Right atrium auricular region (tissue), 2 donors: ENCODE measurements at regions not wholly inside any gene's neighbourhood (a gene's known extent, or its start where the extent isn't known, plus 50 kb on each side); places are given as distances from the start of the nearest gene placed in this dataset.

ENCODE experiments used
- DNase-seq: peaks from one replicate; pipeline ENCODE4 v3.0.0-alpha.2; 2019; ENCODE audit warnings: low spot score
- H3K27ac ChIP-seq, 2 donors: fragments of 200-600 bp; sonication (generic); 1 replicate in 1 of 2; 2 replicates in 1 of 2; pipeline ENCODE4 v1.5.1; 2016 to 2019
- H3K27me3 ChIP-seq, 2 donors: fragments of 200-600 bp; sonication (generic); one replicate each; pipeline versions ENCODE4 v1.5.1 to v1.6.0; 2017 to 2019
- H3K36me3 ChIP-seq: fragments of 200-600 bp; sonication (generic); one replicate; pipeline ENCODE4 v1.5.1; 2016
- H3K4me1 ChIP-seq, 2 donors: fragments of 200-600 bp; sonication (generic); one replicate each; pipeline versions ENCODE4 v1.5.1 to v1.6.0; 2017 to 2019
- H3K4me3 ChIP-seq, 2 donors: fragments of 200-600 bp; sonication (generic); 1 replicate in 1 of 2; 2 replicates in 1 of 2; pipeline ENCODE4 v1.5.1; 2017 to 2019; ENCODE audit warnings: mild to moderate bottlenecking in 1 of 2, moderate library complexity in 1 of 2
- H3K9me3 ChIP-seq, 2 donors: fragments of 200-600 bp; sonication (generic); one replicate each; pipeline ENCODE4 v1.5.1; 2019
- TF ChIP-seq, protein P1 (sequence below), 2 donors: fragments of 200-600 bp; sonication (generic); IDR thresholded peaks; one replicate each; pipeline ENCODE4 v1.5.1; 2019; ENCODE audit warnings: antibody characterized with exemption in 2 of 2

DNA sequence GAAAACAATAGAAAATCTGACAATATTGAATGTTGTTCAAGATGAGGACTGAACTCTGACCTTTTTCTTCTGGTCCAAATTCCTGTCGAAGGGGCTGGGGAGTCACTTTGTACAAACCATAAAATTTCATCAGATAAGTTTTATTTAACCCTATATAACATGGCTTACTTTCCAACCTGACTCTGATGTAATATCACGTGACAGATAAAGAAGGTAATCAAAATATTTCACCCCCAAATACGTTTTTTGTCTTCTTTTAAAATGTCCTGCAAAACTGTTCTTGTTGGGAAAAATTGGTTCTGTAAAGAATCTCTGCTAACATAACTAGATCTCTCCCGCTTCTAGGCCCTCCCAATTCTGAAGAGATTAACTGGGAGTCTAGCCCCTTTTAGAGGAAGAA lies 90.9 kb upstream of the MDFIC start:
- H3K4me3 ChIP-seq, result no peak overlapping the region
- no peak overlapping the region for H3K27ac ChIP-seq
- no peaks in the 10 kb centered on the region for H3K36me3 ChIP-seq
- TF ChIP-seq, protein P1, sequence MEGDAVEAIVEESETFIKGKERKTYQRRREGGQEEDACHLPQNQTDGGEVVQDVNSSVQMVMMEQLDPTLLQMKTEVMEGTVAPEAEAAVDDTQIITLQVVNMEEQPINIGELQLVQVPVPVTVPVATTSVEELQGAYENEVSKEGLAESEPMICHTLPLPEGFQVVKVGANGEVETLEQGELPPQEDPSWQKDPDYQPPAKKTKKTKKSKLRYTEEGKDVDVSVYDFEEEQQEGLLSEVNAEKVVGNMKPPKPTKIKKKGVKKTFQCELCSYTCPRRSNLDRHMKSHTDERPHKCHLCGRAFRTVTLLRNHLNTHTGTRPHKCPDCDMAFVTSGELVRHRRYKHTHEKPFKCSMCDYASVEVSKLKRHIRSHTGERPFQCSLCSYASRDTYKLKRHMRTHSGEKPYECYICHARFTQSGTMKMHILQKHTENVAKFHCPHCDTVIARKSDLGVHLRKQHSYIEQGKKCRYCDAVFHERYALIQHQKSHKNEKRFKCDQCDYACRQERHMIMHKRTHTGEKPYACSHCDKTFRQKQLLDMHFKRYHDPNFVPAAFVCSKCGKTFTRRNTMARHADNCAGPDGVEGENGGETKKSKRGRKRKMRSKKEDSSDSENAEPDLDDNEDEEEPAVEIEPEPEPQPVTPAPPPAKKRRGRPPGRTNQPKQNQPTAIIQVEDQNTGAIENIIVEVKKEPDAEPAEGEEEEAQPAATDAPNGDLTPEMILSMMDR (IDR thresholded peaks at IDR 0.05), result no peak
- H3K9me3 ChIP-seq, result peaks cover 0 to 15% of the 10 kb centered on the region in 2 donors
- no peak for DNase-seq
- no peaks in the 10 kb centered on the region for H3K27me3 ChIP-seq
- no peaks in the 10 kb centered on the region for H3K4me1 ChIP-seq

DNA sequence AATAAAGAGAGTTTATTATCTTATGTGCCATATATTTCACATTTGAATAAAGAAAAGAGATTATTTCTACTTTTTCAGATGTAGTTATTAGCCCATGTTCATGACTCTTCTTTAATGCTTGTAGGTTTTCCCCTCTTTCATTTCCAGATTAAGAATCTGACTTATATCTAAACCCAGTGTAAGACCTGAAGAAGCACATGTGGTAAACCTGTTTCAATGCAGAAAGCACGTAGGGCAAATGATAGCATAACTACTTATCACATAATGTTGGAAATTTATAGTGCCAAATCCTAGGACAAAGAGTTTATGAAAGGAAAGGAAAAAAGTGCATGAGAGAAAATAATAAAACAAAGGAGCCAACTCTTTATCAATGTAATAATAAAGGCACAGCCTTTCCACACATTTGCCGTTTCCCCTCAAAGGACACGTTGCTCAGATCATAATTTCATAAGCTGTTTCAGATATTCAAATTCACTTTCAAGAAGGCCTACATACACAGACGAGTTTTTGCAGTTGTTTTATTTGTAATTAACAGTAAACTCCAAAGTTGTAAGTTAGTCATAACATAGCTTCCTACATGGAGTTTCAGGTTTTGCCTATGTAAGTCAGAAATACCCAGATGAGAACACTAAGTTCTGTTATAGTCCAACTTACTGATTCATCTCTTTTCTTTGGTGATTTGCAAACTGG lies 88.8 kb upstream of the MDFIC start:
- no peaks in the 10 kb centered on the region for H3K36me3 ChIP-seq
- no peak for DNase-seq
- H3K4me1 ChIP-seq, result no peaks in the 10 kb centered on the region
- H3K4me3 ChIP-seq, result no peak overlapping the region
- H3K27me3 ChIP-seq, result no peaks in the 10 kb centered on the region
- TF ChIP-seq, protein P1 (IDR thresholded peaks at IDR 0.05), result no peak
- no peak overlapping the region for H3K27ac ChIP-seq
- peaks cover 0 to 1% of the 10 kb centered on the region in 2 donors for H3K9me3 ChIP-seq

DNA sequence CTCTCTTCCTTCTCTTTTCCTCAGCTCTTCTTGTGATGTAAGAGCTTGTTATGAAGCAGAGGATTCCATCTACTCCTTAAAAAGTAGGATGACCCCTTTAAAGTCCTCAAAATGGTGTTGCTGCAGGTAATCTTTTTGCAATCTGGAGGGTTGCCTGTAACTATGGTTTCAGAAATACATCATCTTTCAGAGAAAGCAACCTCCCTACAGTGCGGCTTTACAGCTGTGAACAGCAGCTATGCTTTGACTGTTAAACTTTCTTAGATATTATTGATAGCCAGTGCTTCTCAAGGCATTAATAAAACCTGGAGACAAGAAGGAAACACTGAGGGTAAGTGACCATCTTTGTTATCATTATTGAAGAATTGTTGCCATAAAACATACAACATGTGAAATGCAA lies 86.6 kb upstream of the MDFIC start:
- TF ChIP-seq, protein P1 (IDR thresholded peaks at IDR 0.05), result no peak
- H3K4me1 ChIP-seq, result no peaks in the 10 kb centered on the region
- H3K36me3 ChIP-seq, result no peaks in the 10 kb centered on the region
- no peak overlapping the region for H3K27ac ChIP-seq
- no peak for DNase-seq
- H3K4me3 ChIP-seq, result no peak overlapping the region
- no peaks in the 10 kb centered on the region for H3K9me3 ChIP-seq
- H3K27me3 ChIP-seq, result no peaks in the 10 kb centered on the region

DNA sequence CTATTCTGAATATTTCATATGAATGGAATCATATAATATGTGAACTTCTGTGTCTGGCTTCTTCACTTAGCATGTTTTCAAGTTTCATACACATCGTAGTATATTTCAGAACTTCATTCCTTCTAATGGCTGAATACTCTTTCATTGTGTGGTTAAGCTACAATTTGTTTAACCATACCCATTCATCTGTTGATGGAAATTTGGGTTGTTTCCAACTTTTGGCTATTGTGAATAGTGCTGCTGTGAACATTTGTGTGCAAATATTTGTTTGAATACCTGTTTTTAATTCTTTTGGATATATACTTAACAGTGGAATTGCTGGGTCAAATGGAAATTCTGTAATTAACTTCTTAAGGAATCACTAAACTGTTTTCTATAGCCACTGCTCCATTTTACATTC lies 86.0 kb upstream of the MDFIC start:
- TF ChIP-seq, protein P1 (IDR thresholded peaks at IDR 0.05), result no peak
- H3K4me3 ChIP-seq, result no peak overlapping the region

DNA sequence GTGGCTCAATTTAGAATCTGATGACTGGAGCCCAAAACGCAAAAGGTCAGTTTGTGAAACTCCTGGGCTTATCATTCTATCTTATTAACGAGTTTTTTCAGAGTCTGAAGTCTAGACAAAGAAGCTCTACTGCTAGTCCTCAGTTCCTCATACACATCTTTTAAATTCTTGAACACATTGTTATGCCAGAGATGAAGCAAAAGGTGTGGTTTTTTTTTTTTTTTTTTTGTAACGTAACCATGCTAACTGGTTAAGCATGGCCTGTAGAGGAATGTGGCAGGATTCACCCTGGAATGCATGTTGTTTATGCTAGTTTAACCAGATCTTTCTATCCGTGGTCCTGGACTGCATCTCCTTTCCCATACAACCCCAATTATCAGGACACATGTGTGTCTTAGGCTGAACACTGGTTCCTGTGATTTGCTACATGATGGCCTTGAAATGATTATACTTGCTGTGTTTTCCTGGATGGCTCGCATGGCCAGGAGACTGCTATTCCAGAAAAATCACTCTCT lies 79.3 kb upstream of the MDFIC start:
- H3K4me1 ChIP-seq, result no peaks in the 10 kb centered on the region
- no peak overlapping the region for H3K4me3 ChIP-seq
- no peak overlapping the region for H3K27ac ChIP-seq
- H3K36me3 ChIP-seq, result no peaks in the 10 kb centered on the region
- H3K27me3 ChIP-seq, result no peaks in the 10 kb centered on the region
- TF ChIP-seq, protein P1 (IDR thresholded peaks at IDR 0.05), result no peak
- H3K9me3 ChIP-seq, result no peaks in the 10 kb centered on the region
- no peak for DNase-seq

More for the DNA sequence above, 86.0 kb upstream of the MDFIC start:
- H3K27me3 ChIP-seq, result no peaks in the 10 kb centered on the region
- no peak for DNase-seq
- H3K27ac ChIP-seq, result no peak overlapping the region
- no peaks in the 10 kb centered on the region for H3K36me3 ChIP-seq
- no peaks in the 10 kb centered on the region for H3K4me1 ChIP-seq
- H3K9me3 ChIP-seq, result no peaks in the 10 kb centered on the region

DNA sequence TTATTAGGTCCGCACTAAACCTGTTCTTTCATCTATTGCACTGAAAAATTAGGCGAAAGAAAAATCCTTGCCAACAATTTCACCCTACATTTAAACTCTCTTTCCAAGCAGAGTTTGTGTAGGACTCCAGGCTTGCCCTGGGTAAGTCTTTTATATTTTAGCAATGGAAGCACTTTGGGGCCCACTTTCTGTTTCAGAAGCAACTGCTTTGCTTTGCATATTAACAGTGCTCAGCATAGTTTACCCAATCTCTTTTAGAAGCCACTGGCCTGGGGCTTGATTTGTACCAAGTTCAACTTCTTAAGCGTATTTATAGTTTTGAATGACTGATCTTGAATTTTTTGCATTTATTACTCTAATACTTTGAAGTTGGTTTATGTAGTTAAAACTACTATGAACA lies 78.8 kb upstream of the MDFIC start:
- H3K27ac ChIP-seq, result no peak overlapping the region
- DNase-seq, result no peak
- TF ChIP-seq, protein P1 (IDR thresholded peaks at IDR 0.05), result no peak
- H3K4me1 ChIP-seq, result no peaks in the 10 kb centered on the region
- H3K4me3 ChIP-seq, result no peak overlapping the region
- no peaks in the 10 kb centered on the region for H3K36me3 ChIP-seq
- H3K27me3 ChIP-seq, result no peaks in the 10 kb centered on the region
- H3K9me3 ChIP-seq, result no peaks in the 10 kb centered on the region
